Stromal cell of bone marrow (primary cell): ENCODE measurements at regions not wholly inside any gene's neighbourhood (a gene's known extent, or its start where the extent isn't known, plus 50 kb on each side); places are given as distances from the start of the nearest gene placed in this dataset.

Experiments
- DNase-seq: peaks from one replicate; pipeline ENCODE4 v3.0.0-alpha.2; 2012; ENCODE audit warnings: low read depth

- DNase-seq = no peak
These were observed 77.6 kb downstream of the PCDH1 start for GRCh38 chr5:141800617-141801016.

GRCh38 chr5:141799507-141800167, 78.6 kb downstream of the PCDH1 start:
- DNase-seq = no peak

- DNase-seq = no peak
These were observed 80.8 kb downstream of the PCDH1 start for GRCh38 chr5:141797425-141797824.

GRCh38 chr5:141795421-141795820, 82.8 kb downstream of the PCDH1 start:
- DNase-seq = no peak

GRCh38 chr5:141793881-141794280, 84.3 kb downstream of the PCDH1 start:
- no peak for DNase-seq

GRCh38 chr5:141793403-141793802, 84.8 kb downstream of the PCDH1 start:
- DNase-seq = no peak

- DNase-seq = no peak
These were observed 87.6 kb downstream of the PCDH1 start for GRCh38 chr5:141790630-141791029.

GRCh38 chr5:141789330-141789729, 88.9 kb downstream of the PCDH1 start:
- no peak for DNase-seq

GRCh38 chr5:141788296-141788970, 89.8 kb downstream of the PCDH1 start:
- no peak for DNase-seq

GRCh38 chr5:141787376-141787775, 90.8 kb downstream of the PCDH1 start:
- peak; percentile 9 for DNase-seq

- DNase-seq = no peak
These were observed 91.5 kb downstream of the PCDH1 start for GRCh38 chr5:141786700-141787099.

- DNase-seq = no peak
These were observed 92.5 kb downstream of the PCDH1 start for GRCh38 chr5:141785711-141786110.

GRCh38 chr5:141785135-141785534, 93.1 kb downstream of the PCDH1 start:
- DNase-seq = no peak

- no peak for DNase-seq
These were observed 93.7 kb downstream of the PCDH1 start for GRCh38 chr5:141784529-141784928.

GRCh38 chr5:141783947-141784296, 94.3 kb downstream of the PCDH1 start:
- DNase-seq = no peak

- DNase-seq = no peak
These were observed 94.9 kb downstream of the PCDH1 start for GRCh38 chr5:141783005-141783946.

GRCh38 chr5:141781910-141782309, 96.3 kb downstream of the PCDH1 start:
- DNase-seq = no peak

- DNase-seq = no peak
These were observed 97.0 kb downstream of the PCDH1 start for GRCh38 chr5:141780952-141781781.

GRCh38 chr5:141780240-141780951, 97.8 kb downstream of the PCDH1 start:
- no peak for DNase-seq

- peak; percentile 13 for DNase-seq
These were observed 97.5 kb upstream of the ARAP3 start for GRCh38 chr5:141779503-141779973.

- DNase-seq = no peak
These were observed 96.7 kb upstream of the ARAP3 start for GRCh38 chr5:141778683-141779082.
